Hematopoietic multipotent progenitor cell treated with erythropoietin and hydrocortisone succinate and interleukin-3 and kit ligand, for 8 days (in vitro differentiated cells): ENCODE measurements at regions not wholly inside any gene's neighbourhood (a gene's known extent, or its start where the extent isn't known, plus 50 kb on each side); places are given as distances from the start of the nearest gene placed in this dataset.
"Not testable (repeated sequence)": the region's sequence is repeated elsewhere in the genome, so short reads cannot be mapped to it uniquely, and the experiment has no call there.

Source experiments
- DNase-seq: peaks from one replicate; pipeline ENCODE4 v3.0.0-alpha.2; 2015

- no peak for DNase-seq
Observed at GRCh38 chr3:34139566-34139965, 341.1 kb downstream of the PDCD6IP start.

- no peak for DNase-seq
Observed at GRCh38 chr3:34140616-34141015, 342.2 kb downstream of the PDCD6IP start.

GRCh38 chr3:34141841-34142337 lies 343.5 kb downstream of the PDCD6IP start:
- no peak for DNase-seq

DNA sequence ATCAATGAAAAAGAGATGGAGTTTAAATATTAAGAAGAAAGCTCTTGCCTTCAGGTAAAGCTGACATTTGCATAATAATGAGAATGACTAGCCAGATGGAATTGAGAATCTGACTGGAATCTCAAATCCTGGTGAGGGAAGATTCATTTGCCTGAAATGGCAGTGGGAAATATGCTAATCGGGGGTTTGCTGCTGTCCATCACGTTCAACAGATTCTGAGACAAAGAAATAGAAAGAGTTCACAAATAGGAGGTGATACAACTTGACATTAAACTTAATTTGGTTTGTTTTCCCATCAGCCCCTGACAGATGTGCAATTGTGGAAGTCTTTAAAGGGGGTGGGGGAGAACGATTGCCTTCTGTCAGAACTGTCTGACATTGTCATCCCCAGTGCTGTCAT lies 347.4 kb downstream of the PDCD6IP start:
- DNase-seq = no peak

- DNase-seq = no peak
Observed at GRCh38 chr3:34146596-34146995, 348.2 kb downstream of the PDCD6IP start.

DNA sequence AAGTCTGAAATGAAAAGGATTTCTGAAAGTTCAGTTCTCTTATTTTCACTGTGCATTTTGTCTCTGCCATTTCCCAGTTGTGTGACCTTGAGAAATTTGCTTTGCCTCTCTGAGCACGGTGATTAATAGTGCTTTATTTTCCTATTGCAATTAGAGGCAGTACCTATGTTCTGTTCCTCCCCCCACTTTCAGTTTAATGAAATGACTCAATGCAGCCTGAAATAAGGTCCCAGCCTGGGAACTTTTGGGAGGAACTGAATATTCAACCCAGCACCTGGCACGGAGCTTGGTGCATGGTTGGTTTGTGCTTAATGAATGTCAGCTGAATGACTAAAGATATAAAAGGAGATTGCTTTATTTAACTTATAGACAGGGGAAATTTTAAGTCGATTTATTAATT lies 352.6 kb downstream of the PDCD6IP start:
- DNase-seq = no peak

GRCh38 chr3:34152656-34153055 lies 354.2 kb downstream of the PDCD6IP start:
- DNase-seq = no peak

GRCh38 chr3:34155108-34155507 lies 356.7 kb downstream of the PDCD6IP start:
- no peak for DNase-seq

GRCh38 chr3:34155666-34156065 lies 357.2 kb downstream of the PDCD6IP start:
- no peak for DNase-seq

DNA sequence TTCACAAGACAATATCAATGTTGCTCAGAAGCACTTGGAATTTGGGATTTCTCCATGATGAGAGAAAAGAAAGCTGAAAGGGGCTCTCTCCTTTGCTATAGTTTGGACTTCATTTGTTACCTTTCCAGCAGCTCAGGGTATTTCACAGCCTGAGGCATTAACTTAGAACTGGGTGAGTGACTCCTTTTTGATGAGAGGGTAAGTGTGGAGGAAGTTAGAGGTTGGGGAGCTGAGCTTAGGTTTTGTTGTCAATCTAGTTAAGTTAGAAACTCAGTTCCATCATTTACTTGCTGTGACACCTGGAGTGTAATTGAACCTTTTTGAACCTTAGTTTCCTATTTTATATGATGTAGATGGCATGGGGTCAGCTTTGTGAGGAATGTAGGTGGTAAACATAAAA lies 359.1 kb downstream of the PDCD6IP start:
- DNase-seq = no peak

DNA sequence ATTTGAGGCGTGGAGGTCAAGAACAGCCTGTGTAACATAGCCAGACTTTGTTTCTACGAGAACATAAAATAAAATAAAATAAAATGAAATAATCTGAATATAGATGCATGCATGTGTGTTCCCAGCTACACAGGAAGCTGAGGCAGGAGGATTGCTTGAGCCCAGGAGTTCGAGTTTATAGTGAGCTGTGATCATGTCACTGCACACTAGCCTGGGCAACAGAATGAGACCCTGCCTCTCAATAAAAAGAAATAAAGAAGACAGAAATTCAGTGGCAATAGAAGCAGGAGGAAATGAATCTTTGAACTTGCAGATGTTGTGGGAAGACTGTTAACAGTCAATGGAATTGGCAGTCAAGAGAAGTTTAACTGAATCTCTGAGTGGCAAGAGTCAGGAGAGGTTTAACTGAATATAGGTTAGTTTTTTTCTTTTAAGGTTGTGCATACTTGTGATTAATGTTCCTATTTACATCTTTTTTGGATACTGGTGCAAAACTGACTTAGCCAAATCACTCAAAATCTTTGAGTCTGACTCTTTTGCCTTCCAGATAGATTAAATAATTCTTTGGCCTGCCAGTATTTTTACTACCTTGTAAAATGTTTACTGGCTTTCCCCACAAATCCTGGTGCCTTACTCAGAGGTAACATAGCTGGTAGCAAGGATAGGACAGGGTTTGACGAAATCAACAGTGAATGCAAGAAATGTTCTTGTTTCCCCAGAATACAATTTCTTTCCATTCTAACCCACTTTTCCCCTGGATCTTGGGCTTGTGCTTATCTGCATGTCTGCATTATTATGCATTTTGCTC lies 361.4 kb downstream of the PDCD6IP start:
- no peak for DNase-seq

GRCh38 chr3:34169636-34170035 lies 371.2 kb downstream of the PDCD6IP start:
- not testable (repeated sequence) for DNase-seq

DNA sequence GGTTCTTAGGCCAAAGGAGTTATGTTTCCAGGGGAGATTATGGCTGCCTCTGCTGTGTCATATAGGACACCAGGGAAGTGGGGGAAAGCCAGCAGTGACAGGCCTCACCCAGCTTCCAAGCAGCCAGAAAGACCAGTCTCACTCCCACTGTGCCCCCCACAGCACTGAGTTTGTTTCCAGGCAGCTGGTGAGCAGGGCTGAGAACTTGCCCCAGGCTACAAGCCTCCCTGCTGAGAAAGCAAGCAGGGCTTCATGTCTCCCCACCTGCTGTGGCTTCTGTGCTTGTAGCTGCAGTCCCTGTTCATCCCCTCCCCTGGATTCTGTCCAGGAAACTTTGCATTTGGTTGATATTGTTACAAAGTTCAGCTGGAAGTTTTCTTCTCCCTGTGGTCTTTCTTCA lies 376.3 kb downstream of the PDCD6IP start:
- DNase-seq = no peak

DNA sequence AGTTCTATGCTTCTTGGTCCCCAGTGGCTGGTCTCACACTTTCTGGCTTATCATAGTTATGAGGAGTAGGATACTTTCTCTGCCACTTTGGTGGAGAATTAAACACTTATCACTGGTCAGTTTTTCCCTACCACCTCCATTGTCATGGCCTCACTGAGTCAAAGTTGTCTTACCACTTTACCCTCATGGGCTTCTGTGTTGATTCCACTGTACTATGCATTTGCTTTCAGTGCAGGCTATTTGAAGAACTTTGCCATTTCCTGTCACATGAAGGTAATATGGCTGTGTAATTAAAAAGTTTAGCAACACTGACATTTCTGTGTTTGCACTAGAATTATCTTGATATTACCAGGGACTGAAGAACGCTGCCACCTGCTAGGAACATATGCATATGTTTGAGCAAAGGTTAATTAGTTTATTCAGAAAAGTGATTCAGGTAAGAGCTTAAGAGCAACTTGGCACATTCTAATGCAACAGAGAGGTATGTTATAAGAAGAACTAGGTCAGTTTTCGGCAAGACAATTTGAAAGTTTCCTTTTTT lies 377.3 kb downstream of the PDCD6IP start:
- DNase-seq = no peak

DNA sequence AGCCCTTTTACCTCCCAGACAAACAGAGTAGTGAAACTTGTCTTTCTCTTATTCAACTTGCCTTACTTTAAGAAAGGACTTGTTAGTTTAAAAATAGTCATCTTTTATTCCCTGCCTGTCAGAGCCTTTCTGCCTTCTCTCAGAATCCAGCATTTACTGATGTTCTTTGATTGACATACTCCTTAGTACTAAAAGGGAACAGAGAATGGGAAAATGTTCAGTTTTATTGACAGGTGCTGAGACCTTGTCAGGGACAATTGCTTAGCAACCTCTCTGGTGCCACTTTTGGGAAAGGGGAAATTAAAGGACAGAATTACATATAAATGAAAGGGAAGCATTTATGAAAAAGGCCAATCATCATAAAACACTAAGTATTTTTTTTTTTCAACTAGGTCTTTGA lies 378.3 kb downstream of the PDCD6IP start:
- DNase-seq = no peak

GRCh38 chr3:34178415-34178814 lies 380.0 kb downstream of the PDCD6IP start:
- no peak for DNase-seq

DNA sequence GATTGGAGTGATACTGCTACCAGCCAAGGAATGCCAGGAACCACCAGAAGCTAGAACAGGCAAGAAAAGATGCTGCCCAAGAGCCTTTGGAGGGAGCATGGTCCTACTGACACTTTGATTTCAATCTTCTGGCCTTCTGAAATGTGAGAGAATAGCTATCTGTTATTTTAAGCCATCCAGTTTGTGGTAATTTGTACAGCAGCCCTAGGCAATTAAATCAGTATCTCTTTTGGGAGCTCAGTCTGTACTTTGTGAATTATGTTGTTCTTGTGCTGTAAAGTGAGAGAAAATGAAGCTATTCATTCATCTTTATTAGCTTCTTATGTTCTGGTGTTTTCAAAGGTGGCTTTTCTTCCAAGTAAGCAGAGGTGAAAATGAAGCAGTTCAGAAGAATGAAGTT lies 381.3 kb downstream of the PDCD6IP start:
- DNase-seq = no peak

DNA sequence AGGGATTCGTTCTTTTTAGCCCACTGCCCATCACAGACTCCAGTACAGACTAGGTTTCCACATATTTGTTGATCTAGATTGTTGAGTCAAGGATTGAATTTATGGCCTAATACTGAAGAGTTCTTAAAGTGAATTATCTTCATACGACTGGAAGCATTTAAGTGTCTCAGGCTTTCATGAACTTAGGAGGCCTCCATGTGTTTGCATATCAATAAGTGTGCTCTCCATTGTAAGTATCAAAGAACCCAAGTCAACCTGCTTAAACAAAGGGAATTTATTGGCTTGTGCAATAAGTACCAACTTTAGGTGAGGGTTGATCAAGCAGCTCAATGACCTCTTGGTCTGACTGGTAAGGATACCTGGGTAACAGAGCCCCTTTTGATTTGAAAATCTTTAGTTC lies 382.1 kb downstream of the PDCD6IP start:
- DNase-seq = no peak

DNA sequence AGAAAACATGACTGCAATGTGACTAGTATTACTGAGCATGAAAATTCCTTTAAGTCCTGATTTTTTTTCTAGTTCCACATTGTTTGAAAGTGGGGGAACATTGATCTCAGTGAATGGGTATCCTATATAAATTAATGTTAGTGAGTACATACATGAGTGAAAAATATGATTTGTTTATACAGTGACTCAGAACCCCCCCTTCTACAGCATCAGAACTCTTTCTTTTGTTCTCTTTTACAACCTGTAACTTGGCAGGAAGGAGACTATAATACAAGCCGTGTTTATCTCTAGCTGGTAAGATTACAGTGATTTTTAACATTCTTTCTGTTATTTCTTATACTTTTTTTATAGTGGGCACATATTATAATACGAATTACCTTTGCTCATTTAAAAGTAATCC lies 384.7 kb downstream of the PDCD6IP start:
- no peak for DNase-seq

- no peak for DNase-seq
Observed at GRCh38 chr3:34183611-34184340, 385.3 kb downstream of the PDCD6IP start.

DNA sequence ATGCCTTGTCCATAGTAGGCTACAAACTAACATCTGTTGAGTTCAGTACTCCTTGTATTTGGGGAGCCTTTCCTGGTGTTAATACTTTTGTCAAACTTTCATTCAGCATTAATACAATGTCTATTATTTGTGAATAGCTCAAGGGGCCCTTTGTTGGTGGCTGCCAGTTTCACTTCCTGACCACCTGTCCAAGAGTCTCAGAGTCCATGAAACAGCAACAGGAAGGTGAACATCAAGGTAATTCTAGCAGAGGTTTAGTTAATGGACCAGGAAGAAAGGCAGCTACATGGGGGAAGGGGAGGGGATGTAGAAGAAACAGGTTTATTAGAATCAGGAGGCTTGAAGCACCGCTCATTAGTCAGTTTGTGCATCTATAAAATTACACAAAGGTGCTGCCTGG lies 386.9 kb downstream of the PDCD6IP start:
- no peak for DNase-seq

GRCh38 chr3:34189133-34189532 lies 390.7 kb downstream of the PDCD6IP start:
- no peak for DNase-seq

DNA sequence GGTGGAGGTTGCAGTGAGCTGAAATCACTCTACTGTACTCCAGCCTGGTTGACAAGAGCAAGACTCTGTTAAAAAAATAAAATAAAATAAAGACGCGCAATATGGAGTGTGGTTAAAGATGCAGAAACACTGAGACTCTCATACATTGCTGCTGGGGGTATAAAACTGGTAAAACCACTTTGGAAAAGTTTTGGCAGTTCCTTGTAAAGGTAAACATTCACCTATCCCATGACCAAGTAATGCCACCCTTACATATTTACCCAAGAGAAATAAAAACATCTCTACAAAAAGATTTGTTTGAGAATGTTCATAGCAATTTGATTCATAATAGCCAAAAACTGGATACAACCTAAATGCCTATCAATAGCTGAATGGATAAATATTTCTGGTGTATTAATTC lies 398.5 kb downstream of the PDCD6IP start:
- no peak for DNase-seq

GRCh38 chr3:34198309-34198708 lies 399.9 kb downstream of the PDCD6IP start:
- DNase-seq = no peak
